ENCODE measurements at regions not wholly inside any gene's neighbourhood (a gene's known extent, or its start where the extent isn't known, plus 50 kb on each side); places are given as distances from the start of the nearest gene placed in this dataset.
"Not testable (repeated sequence)": the region's sequence is repeated elsewhere in the genome, so short reads cannot be mapped to it uniquely, and the experiment has no call there.

DNA sequence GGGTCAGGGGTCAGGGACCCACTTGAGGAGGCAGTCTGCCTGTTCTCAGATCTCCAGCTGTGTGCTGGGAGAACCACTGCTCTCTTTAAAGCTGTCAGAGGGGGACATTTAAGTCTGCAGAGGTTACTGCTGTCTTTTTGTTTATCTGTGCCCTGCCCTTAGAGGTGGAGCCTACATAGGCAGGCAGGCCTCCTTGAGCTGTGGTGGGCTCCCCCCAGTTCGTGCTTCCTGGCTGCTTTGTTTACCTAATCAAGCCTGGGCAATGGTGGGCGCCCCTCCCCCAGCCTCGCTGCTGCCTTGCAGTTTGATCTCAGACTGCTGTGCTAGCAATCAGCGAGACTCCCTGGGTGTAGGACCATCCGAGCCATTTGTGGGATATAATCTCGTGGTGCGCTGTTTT, 830.5 kb upstream of the ANO3 start:
- TF ChIP-seq CTCF (conservative IDR thresholded peaks at IDR 0.05; ENCODE audit: low read depth, low read length); EZH2 (IDR thresholded peaks at IDR 0.05; ENCODE audit: borderline replicate concordance, low read depth, low read length, poor library complexity, severe bottlenecking): not testable (repeated sequence)
